ENCODE measurements at regions not wholly inside any gene's neighbourhood (a gene's known extent, or its start where the extent isn't known, plus 50 kb on each side); places are given as distances from the start of the nearest gene placed in this dataset.

DNA sequence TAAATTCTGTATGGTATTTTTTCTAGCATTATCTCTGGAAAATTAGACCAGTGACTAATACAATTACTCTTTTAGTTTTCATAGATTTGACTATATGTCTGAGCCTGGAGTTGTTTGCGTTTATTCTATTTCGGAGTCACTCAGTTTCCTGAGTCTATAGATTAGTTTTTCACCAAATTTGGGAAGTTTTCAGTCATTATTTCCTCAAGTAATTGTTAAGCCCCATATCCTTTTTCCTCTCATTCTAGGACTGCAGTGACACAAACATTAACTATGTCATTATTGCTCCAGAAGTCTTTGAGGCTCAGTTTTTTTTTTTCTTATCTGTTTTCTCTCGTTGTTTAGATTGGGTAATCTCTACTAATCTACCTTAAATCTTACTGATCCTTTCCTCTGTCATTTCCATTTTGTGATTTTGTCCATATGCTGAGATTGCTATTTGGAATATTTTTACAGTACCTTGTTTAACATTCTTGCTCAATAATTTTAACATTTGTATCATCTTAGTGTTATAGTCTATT lies 886.2 kb downstream of the LTN1 start:
- Mint-ChIP-seq H3K27me3 (no peaks in the 10 kb centered on the region), H3K36me3 (no peaks in the 10 kb centered on the region), H3K27ac (no peak overlapping the region), H3K4me1 (no peaks in the 10 kb centered on the region), H3K4me3 (no peak overlapping the region), H3K9me3 (peaks cover 0 to 2% of the 10 kb centered on the region in 2 donors)
- DNase-seq (no peak), ATAC-seq (replicated peaks) (no peak)

GRCh38 chr21:28104346-28104745 lies 888.3 kb downstream of the LTN1 start:
- H3K4me1 Mint-ChIP-seq = no peaks in the 10 kb centered on the region
- DNase-seq (no peak), ATAC-seq (replicated peaks) (no peak)
- H3K27me3 Mint-ChIP-seq = no peaks in the 10 kb centered on the region
- no peak overlapping the region for H3K27ac Mint-ChIP-seq
- no peaks in the 10 kb centered on the region for H3K36me3 Mint-ChIP-seq
- no peaks in the 10 kb centered on the region for H3K9me3 Mint-ChIP-seq
- no peak overlapping the region for H3K4me3 Mint-ChIP-seq

- no peaks in the 10 kb centered on the region for H3K36me3 Mint-ChIP-seq
- no peak overlapping the region for H3K4me3 Mint-ChIP-seq
- H3K9me3 Mint-ChIP-seq = peaks cover 0 to 1% of the 10 kb centered on the region in 2 donors
- H3K27ac Mint-ChIP-seq = no peak overlapping the region
- DNase-seq (no peak), ATAC-seq (replicated peaks) (no peak)
- H3K27me3 Mint-ChIP-seq = no peaks in the 10 kb centered on the region
- no peaks in the 10 kb centered on the region for H3K4me1 Mint-ChIP-seq
Observed at GRCh38 chr21:28100366-28100765, 892.3 kb downstream of the LTN1 start.

DNA sequence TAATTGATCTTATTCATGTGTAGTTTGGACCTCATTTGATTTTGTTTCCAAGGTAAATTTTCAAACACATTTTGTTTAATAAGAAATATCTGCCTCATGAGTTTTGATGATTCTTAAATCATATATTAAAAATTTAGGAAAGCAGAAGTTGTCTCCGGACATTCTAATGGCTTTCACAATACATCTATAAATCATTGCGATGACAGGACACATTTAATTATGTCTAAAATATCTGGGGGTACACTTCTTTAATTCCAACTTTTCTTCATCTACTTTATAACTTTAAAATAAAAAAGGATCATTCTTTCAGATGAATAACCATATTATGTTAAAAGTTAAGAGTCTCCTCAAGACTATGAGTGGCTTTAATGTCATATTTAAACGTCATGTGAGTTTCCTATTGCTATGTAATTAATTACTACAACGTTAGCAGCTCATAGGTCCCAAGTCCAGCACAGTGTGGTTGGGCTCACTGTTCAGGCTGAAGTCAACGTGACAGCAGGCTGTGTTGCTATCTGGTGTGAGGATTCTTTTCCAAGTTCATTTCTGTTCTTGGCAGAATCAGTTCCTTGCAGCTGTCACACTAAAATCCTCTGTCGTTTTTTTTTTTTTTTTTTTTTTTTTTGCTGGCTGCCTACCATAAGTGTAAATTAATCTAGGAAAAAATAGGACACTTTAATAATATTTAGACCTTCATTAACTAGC lies 893.5 kb downstream of the LTN1 start:
- H3K27me3 Mint-ChIP-seq = no peaks in the 10 kb centered on the region
- H3K36me3 Mint-ChIP-seq = no peaks in the 10 kb centered on the region
- no peak overlapping the region for H3K4me3 Mint-ChIP-seq
- ATAC-seq (replicated peaks) = no peak
- H3K9me3 Mint-ChIP-seq = peaks cover 0 to 1% of the 10 kb centered on the region in 2 donors
- H3K27ac Mint-ChIP-seq = no peak overlapping the region
- H3K4me1 Mint-ChIP-seq = no peaks in the 10 kb centered on the region
- DNase-seq = no peak

DNA sequence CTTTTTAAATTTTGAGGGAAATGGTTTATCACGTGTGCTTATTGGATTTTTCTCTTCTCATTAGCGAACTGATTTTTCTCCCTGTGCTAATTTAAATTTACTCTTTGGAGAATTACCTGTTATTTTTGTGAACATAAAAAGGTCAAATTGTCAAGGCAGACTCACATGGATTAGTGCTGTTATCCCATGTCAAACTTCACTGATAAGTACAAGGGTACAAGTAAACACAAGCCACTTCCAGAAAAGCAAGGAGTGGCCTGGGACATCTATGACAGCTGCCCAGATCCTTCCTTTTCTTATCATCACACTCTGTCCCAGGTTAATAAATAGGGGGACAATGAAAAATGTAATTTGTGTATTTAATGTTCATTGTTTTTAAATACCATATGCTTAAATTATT lies 901.2 kb downstream of the LTN1 start:
- no peak for DNase-seq
- H3K9me3 Mint-ChIP-seq = peaks cover 0 to 10% of the 10 kb centered on the region in 2 donors

GRCh38 chr21:28090546-28090945 lies 902.1 kb downstream of the LTN1 start:
- Mint-ChIP-seq H3K9me3 (peaks cover 0 to 13% of the 10 kb centered on the region in 2 donors), H3K27ac (no peak overlapping the region), H3K27me3 (peaks cover 0 to 4% of the 10 kb centered on the region in 2 donors), H3K4me3 (no peak overlapping the region), H3K36me3 (no peaks in the 10 kb centered on the region), H3K4me1 (peaks cover 0 to 12% of the 10 kb centered on the region in 2 donors)
- DNase-seq (no peak), ATAC-seq (replicated peaks) (no peak)

More for the DNA sequence above, 901.2 kb downstream of the LTN1 start:
- Mint-ChIP-seq H3K4me3 (no peak overlapping the region), H3K27ac (no peak overlapping the region), H3K27me3 (peaks cover 0 to 4% of the 10 kb centered on the region in 2 donors), H3K4me1 (peaks cover 0 to 11% of the 10 kb centered on the region in 2 donors), H3K36me3 (no peaks in the 10 kb centered on the region)
- ATAC-seq (replicated peaks) = no peak

DNA sequence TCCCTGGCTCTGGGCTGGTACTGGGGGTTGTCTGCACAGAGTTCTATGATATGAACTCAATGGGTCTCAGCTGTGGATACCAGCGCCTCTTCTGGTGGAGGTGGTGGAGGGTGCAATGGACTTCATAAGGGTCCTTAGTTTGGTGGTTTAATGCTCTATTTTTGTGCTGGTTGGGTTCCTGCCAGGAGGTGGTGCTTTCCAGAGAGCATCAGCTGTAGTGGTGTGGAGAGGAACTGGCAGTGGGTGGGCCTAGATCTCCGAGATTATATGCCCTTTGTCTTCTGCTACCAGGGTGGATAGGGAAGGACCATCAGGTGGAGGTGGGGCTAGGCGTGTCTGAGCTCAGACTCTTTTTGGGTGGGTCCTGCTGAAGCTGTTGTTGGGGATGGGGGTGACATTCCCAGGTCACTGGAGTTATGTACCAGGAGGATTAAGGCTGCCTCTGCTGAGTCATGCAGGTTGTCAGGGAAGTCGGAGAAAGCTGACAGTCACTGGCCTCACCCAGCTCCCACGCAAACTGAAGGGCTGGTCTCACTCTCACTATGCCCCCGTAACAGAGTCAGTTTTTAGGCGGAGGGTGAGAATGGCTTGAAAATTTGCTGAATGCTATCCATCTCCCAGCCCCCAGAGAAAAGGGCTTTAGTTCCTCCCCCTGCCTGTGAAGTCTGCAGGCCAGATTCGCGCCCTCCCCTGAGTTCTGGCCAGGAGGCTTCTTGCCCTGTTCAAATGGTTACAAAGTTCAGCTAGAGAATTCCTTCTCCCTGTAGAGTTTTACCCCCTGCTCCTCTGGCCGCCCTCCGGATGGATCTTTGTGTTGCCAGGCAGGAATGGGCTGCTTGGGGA lies 902.9 kb downstream of the LTN1 start:
- no peak overlapping the region for H3K27ac Mint-ChIP-seq
- ATAC-seq (replicated peaks) (no peak), DNase-seq (no peak)
- H3K27me3 Mint-ChIP-seq = peaks cover 0 to 4% of the 10 kb centered on the region in 2 donors
- peaks cover 0 to 12% of the 10 kb centered on the region in 2 donors for H3K4me1 Mint-ChIP-seq
- H3K9me3 Mint-ChIP-seq = peaks cover 0 to 13% of the 10 kb centered on the region in 2 donors
- no peak overlapping the region for H3K4me3 Mint-ChIP-seq
- H3K36me3 Mint-ChIP-seq = no peaks in the 10 kb centered on the region

DNA sequence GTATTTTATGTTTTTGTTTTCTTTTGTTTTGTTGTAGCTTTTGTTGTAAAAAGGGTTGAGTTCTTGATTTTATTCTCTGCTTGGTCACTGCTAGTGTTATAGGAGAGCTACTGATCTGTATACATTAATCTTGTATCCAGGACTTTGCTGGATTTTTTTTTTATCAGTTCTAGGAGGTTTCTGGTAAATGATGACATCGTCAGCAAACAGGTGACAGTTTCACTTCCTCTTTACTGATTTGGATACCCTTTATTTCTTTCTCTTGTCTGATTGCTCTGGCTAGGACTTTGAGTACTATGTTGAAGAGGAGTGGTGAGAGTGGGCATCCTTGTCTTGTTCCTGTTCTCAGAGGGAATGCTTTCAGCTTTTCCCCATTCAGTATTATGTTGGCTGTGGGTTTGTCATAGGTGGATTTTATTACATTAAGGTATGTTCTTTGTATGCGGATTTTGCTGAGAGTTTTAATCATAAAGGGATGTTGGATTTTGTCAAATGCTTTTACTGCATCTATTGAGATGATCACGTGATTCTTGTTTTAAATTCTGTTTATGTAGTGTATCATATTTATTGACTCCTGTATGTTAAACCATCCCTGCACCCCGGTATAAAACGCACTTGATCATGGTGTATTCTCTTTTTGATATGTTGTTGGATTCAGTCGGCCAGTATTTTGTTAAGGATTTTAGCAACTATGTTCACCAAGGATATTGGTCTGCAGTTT lies 905.7 kb downstream of the LTN1 start:
- peaks cover 0 to 12% of the 10 kb centered on the region in 2 donors for H3K4me1 Mint-ChIP-seq
- DNase-seq (no peak), ATAC-seq (replicated peaks) (no peak)
- H3K36me3 Mint-ChIP-seq = no peaks in the 10 kb centered on the region
- H3K27me3 Mint-ChIP-seq = peaks cover 0 to 4% of the 10 kb centered on the region in 2 donors
- no peak overlapping the region for H3K27ac Mint-ChIP-seq
- H3K9me3 Mint-ChIP-seq = peaks cover 0 to 13% of the 10 kb centered on the region in 2 donors
- H3K4me3 Mint-ChIP-seq = no peak overlapping the region

- H3K4me3 Mint-ChIP-seq = no peak overlapping the region
- ATAC-seq (replicated peaks) (no peak), DNase-seq (no peak)
- no peaks in the 10 kb centered on the region for H3K36me3 Mint-ChIP-seq
- H3K27ac Mint-ChIP-seq = no peak overlapping the region
- peaks cover 0 to 12% of the 10 kb centered on the region in 2 donors for H3K4me1 Mint-ChIP-seq
- peaks cover 0 to 4% of the 10 kb centered on the region in 2 donors for H3K27me3 Mint-ChIP-seq
- peaks cover 0 to 13% of the 10 kb centered on the region in 2 donors for H3K9me3 Mint-ChIP-seq
Observed at GRCh38 chr21:28084951-28085350, 907.7 kb downstream of the LTN1 start.

DNA sequence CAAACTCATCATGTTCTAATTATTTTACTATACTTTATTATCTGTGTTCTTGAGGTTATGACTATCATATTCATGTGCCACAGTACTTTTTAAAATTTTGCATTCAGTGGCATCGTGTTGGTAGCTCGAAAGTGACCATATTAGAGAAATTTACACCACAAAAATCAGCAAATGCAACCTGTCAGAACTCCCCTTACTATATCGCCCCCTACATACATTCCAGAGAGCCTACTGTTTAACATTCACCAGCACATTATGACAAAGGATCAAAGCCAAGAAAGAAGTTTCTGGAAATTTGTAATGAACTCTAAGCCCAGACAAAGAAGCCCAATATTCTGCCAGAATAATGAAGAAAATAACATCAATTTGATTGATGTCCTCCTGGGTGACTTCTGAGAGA lies 909.3 kb downstream of the LTN1 start:
- Mint-ChIP-seq H3K27ac (no peak overlapping the region), H3K4me3 (no peak overlapping the region), H3K27me3 (no peaks in the 10 kb centered on the region), H3K9me3 (peaks cover 0 to 13% of the 10 kb centered on the region in 2 donors), H3K36me3 (no peaks in the 10 kb centered on the region), H3K4me1 (peaks cover 0 to 12% of the 10 kb centered on the region in 2 donors)
- no peak for ATAC-seq (replicated peaks)
- DNase-seq = no peak

DNA sequence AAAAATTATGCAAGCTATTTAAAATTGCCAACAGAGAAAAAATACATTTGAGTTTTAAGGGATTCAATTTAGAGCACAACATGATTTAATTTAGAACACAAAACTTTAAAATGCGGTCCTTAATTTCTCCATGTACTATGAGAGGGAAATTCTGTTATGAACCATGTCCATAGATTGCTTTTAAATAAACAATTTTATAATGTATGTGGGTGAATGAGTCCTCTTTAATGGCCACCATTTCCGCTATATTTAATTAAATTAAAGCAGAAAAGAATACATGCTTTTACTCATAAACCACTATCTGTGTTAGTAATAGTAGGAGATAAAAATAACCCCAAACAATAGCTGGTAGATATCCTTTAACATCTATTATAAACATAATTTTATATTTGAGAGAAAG lies 914.6 kb downstream of the LTN1 start:
- Mint-ChIP-seq H3K4me3 (no peak overlapping the region), H3K27me3 (no peaks in the 10 kb centered on the region), H3K9me3 (no peaks in the 10 kb centered on the region), H3K4me1 (no peaks in the 10 kb centered on the region), H3K36me3 (no peaks in the 10 kb centered on the region), H3K27ac (no peak overlapping the region)
- DNase-seq = no peak
- no peak for ATAC-seq (replicated peaks)

DNA sequence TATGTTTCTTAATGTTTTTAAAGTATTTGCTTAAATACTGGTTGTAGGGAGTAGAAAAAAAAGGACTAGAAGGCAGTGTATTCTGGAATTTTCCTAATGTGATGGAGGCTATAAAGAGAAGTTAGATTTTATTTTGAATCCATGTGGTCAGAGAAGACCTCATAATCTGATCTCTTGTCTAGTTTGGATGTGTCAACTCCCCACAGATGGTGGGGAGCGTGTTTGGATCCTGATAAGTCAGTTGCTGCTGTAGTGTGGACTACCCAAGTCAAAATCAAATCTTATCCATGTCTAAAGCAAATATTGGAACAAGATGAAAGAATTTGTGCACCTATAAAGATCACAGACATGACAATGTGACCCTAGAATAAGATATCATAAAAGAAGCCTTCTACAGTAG lies 918.0 kb downstream of the LTN1 start:
- no peaks in the 10 kb centered on the region for H3K36me3 Mint-ChIP-seq
- no peak for ATAC-seq (replicated peaks)

GRCh38 chr21:28072601-28073000 lies 920.1 kb downstream of the LTN1 start:
- H3K27ac Mint-ChIP-seq = no peak overlapping the region
- peaks cover 0 to 5% of the 10 kb centered on the region in 2 donors for H3K9me3 Mint-ChIP-seq
- H3K4me3 Mint-ChIP-seq = no peak overlapping the region
- H3K4me1 Mint-ChIP-seq = peaks cover 1 to 14% of the 10 kb centered on the region in 2 donors
- H3K36me3 Mint-ChIP-seq = no peaks in the 10 kb centered on the region
- ATAC-seq (replicated peaks) (no peak), DNase-seq (no peak)
- no peaks in the 10 kb centered on the region for H3K27me3 Mint-ChIP-seq

More for the DNA sequence above, 918.0 kb downstream of the LTN1 start:
- no peak overlapping the region for H3K27ac Mint-ChIP-seq
- no peak overlapping the region for H3K4me3 Mint-ChIP-seq
- H3K27me3 Mint-ChIP-seq = no peaks in the 10 kb centered on the region
- H3K4me1 Mint-ChIP-seq = no peaks in the 10 kb centered on the region
- H3K9me3 Mint-ChIP-seq = peaks cover 0 to 5% of the 10 kb centered on the region in 2 donors
- no peak for DNase-seq

GRCh38 chr21:28069450-28069923 lies 923.2 kb downstream of the LTN1 start:
- Mint-ChIP-seq H3K36me3 (no peaks in the 10 kb centered on the region), H3K4me3 (no peak overlapping the region), H3K9me3 (peaks cover 0 to 5% of the 10 kb centered on the region in 2 donors), H3K27me3 (no peaks in the 10 kb centered on the region), H3K4me1 (peaks cover 12 to 39% of the 10 kb centered on the region in 2 donors), H3K27ac (no peak overlapping the region)
- no peak for ATAC-seq (replicated peaks)
- DNase-seq = no peak

All from stimulated activated naive B cell treated with anti-CD40 and anti-IgM and Interleukin-4, amounts not matched to agents 10 μg/mL and 1 μg/mL and 100 μg/mL, for 72 hours (primary cell).